ENCODE measurements at regions not wholly inside any gene's neighbourhood (a gene's known extent, or its start where the extent isn't known, plus 50 kb on each side); places are given as distances from the start of the nearest gene placed in this dataset.

DNA sequence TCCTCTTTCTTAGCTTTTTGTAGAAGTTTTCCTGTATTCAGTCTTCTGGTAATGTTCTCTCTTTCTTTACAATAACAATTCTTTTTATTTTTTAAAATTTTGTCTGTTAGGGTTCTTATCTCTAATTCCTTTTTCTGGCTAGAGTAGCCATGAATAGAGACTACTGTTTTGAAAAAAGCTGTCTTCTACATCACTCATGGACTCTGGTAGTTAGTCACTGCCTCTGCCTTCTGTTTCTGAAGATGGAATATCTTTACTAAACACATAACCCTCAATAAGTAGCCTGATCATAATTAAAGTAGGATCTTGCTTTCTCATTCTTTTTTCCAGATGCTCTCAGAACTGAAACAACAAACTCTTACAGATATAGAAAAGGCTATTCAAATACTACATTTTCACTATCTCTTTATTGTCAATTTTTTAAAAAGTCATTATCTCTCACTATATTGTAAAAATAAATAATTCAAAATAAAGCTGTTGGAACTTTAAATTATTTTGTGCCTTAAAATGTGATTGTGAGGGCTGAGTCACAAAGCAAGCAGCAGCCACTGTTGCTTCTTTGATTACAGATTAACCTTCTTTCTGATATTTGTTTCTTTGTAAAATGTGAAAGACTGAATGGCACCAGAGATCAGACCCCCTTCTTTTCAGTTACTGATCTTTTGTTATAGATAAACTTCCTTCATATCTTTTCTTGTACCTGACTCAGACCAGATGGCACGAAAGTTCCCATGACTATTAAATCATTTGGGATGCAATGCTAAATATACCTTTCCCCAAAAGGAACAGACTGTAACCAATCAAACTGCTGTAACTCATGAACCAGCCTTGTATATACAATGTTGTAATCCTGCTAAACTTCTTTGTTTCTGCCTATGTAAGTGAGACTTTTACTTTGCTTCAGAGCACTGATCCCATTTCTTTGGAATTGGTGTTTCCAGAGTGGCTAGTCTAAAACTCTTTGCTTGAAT, 1159.5 kb downstream of the IGSF11 start:
- DNase-seq = no peak

GRCh38 chr3:117875887-117876286, 1158.8 kb downstream of the IGSF11 start:
- no peak for DNase-seq

DNA sequence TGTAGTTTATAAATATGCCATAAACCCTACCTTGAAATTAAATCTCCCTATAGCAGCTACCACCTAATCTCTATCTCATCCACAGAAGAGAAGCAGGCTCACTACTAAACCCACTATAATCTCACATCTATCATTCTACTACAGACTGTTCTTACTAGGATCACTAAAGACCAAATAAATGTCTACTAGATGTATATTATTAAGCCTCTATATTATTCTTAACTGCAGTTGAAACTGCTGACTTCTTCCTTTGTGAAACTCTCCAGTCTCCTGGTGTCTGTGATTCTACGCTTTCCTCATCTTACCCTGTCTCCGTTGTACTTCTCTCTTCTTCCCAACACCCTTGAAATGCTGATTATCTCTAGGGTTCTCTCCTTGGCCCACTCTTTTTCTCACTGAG, 1154.0 kb downstream of the IGSF11 start:
- no peak for DNase-seq

DNA sequence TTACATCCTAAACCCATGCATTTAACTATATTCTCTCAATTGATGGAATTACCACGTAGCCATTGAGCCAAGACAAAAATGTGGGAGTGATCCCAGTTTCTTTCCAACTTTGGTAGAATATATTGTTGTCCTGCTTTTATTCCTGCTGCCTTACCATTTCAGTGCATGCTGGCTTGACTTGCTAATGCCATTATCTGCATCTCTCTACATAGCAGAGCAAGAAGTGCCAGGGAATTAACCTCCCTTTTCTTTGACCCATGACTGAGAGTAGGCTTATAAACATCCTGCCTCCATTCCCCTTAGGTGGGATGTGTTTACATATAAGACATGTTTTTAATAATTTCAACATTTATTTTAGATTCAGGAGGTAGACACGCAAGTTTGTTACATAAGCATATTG, 1153.4 kb downstream of the IGSF11 start:
- no peak for DNase-seq

- peak; percentile 8 for DNase-seq
Observed at GRCh38 chr3:117885011-117885441, 1149.6 kb downstream of the IGSF11 start.

DNA sequence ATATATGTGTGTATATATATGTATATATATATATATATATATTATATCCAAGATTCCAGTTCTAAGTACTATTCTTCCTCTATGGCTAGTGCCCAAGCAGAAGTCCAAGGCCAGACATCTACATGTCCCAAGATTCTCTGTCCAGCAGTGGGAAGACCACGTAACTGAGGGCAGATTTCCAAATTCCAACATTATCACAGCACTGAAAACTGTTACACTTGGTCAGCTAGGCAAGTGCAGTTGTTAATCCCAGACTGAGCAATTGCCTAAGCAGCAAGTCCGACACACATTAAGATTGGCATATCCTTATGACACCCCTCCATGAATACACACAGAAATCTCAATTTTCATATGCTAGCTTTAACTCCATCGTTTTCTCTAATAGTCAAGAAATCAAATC, 1148.5 kb downstream of the IGSF11 start:
- no peak for DNase-seq

DNA sequence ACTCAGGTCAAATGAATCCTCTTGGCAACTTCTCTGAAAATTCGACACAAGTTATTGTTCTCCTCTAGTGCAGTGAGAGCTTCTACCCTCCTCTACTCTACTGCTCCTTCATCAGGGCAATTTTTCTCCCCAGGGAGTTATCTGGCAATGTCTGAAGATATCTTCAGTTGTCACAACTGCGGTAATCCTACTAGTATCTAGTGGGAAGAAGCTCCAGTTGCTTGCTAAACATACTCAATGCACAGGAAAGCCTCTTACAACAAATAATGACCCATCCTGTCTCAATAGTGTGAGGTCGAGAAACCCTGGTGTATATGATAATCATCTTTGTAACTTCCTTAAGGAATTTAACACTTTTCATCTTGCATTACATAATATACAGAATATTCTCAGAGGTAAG, 1147.6 kb downstream of the IGSF11 start:
- DNase-seq = no peak

DNA sequence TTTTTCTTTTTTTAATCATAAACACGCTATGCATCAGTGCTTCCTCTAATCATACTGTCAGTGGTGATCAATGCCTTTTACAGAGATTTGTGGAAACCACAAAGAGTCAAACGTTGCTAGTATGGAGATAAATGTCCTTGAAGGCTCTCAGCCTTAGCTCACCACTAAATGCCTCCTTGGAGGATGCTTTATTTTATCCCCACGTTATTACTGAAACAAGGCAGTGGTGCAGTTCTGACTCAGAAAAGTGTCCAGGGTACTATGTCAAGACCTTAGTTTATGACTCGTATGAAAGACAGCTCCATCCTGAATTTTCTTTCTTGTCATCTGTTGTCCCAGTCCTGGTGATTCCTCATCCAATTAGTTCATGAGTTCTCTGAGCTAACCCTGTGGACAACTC, 1146.7 kb downstream of the IGSF11 start:
- DNase-seq = no peak

DNA sequence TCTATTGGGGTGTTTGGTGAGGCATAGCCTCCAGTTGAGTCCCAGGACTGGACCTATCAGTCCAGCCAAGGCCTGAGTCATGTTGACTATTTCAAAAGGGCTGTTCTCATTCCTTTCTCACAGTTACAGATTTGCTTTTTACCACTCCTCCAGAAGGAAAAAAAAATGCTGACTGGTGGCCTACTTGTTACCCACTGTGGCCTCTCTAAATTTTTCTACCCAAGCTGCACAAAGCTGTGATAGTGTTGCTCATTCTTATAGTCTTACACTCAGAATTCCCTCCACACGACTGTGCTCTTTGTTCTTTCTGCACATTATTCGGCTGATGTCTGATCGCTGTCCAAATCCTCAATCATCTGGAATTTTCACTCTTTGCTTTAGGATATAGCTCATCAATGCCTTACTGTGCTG, 1142.2 kb downstream of the IGSF11 start:
- no peak for DNase-seq

- no peak for DNase-seq
Observed at GRCh38 chr3:117893001-117893400, 1141.6 kb downstream of the IGSF11 start.

- no peak for DNase-seq
Observed at GRCh38 chr3:117893638-117894037, 1141.0 kb downstream of the IGSF11 start.

GRCh38 chr3:117898722-117899522, 1135.7 kb downstream of the IGSF11 start:
- peak; percentile 41 for DNase-seq

GRCh38 chr3:117903226-117903625, 1131.4 kb downstream of the IGSF11 start:
- no peak for DNase-seq

DNA sequence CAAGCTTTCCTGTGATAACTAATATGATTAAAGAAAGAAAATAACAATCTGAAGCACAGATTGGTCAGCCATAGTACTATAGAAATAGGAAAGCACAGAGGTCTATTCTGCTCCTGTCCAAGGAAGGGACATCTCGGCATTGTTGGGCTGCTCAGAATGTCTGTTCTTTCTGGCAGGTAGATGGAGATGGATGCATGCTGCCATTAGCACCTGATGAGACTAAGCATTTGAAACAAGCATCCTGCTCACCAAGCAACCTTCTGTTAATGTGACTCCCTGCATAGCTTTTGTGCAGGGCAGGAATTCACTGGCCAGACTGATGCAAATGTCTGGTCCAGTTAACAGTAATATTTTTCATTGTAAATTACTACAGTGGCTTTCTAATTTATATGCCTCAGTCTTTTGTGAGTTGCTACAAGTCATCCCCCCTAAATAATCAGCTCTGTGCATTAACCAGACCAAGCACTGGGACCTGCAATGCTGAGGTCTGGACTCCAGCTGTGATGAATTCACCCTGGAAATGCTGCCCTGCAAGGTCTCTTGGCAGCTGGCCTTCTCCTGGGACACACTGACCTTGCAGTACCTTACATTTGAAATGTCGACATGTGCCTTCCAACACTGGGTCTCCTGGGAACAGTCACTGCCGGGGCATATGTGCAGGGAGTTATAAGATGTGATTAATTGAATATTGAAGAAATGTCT, 1123.7 kb downstream of the IGSF11 start:
- DNase-seq = no peak

DNA sequence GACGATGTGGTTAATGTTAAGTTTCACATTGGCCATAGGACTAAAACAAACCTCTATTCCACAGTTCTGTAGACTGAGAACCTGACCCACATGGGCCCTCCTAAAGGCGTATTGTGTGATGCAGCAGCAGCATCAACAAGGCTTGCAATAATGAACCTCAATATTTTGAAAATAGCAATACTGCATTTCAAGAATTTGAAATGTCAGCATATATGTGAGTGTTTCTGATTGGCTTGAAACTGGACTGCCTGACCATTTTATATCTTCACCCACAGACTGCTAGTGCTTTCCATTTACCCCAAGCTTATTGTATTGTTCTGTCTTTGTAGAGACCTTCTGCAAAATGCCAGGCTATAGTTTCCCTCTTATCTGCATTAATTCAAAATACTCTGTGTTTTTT, 1122.3 kb downstream of the IGSF11 start:
- DNase-seq = no peak

DNA sequence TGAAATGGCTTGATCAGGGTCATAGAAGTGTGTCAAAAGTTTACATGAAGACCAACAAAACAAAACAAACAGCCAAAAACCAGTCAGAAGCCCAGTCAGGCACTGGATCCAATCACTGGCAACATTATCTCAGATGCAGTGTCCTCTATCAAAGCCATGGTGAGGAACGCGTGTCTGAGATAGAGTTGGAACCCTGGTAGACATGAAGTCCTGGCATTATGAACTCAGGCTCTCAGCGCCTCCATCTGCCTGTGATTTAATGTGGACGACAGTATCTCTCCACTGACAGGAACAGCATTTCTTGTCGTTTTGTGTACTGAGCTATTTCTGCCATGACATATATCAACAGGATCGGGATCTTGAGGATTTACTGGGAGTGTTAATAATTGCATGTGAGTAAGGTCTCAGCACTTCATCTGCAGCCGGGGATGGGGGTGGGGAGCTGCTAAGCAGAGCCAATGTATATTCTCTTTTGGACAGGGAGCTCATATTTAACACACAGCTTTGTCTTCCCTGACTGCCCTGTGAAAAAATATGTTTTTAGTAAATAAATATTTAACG, 1120.0 kb downstream of the IGSF11 start:
- DNase-seq = no peak

DNA sequence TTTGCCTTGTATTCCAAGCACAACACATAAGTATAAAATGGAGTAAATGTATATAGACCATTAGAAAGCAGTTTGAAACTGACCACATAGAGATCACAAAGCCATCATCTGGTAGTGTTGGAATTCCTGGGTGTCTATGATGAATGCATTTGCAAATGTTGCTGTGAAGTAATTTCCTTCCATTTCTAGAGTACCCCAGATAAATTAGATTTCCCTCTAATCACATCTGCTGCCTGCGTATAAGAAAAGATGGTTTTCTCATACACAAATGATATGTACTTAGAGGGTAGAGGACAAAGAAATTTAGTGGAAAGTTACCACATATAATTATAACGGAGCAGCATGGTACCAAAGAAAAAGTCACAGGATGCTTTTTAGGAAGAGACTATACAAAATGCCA, 1117.8 kb downstream of the IGSF11 start:
- no peak for DNase-seq

DNA sequence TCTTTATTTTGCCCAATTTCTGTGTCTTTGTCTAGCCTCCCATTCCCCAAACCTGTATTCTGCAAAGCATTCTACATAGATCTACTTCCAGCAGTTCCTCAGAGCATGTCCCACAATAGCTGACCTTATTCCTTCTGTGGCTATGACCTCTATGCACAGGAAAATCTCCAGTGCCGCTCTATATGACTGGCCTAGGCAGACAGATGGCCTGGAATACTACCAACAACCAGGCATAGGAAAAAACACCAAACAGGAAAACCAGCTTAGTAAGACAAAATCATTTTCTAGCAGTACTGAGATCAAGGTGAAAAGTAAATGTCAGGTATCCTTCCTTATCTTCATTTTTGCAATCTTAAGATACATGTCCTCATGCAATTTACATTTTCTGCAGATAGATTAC, 1115.0 kb downstream of the IGSF11 start:
- no peak for DNase-seq

- DNase-seq = no peak
Observed at GRCh38 chr3:117920253-117920898, 1114.3 kb downstream of the IGSF11 start.

- no peak for DNase-seq
Observed at GRCh38 chr3:117921411-117921810, 1113.2 kb downstream of the IGSF11 start.

- no peak for DNase-seq
Observed at GRCh38 chr3:117922039-117922438, 1112.6 kb downstream of the IGSF11 start.

- no peak for DNase-seq
Observed at GRCh38 chr3:117926819-117927218, 1107.8 kb downstream of the IGSF11 start.
